SK-N-SH (cell line): ENCODE measurements at regions not wholly inside any gene's neighbourhood (a gene's known extent, or its start where the extent isn't known, plus 50 kb on each side); places are given as distances from the start of the nearest gene placed in this dataset.

Experiments
- CTCF ChIA-PET: fragments of 300-600, 350-600 bp; formaldehyde crosslinking; extraction: SDS; loops from one replicate; lab custom pipeline; 2021; lab: Yijun Ruan, JAX
- POLR2A ChIA-PET: fragments of 350-600 bp; sonication (Branson Sonifier 250); formaldehyde crosslinking; extraction: SDS; loops from one replicate; lab custom pipeline; 2020; ENCODE audit warnings: antibody characterized with exemption, inconsistent platforms; lab: Yijun Ruan, JAX
- DNase-seq: peaks from one replicate; pipeline ENCODE4 v3.0.0; 2012
- H2AFZ ChIP-seq: fragments of 200-600 bp; sonication (generic); 2 replicates; pipeline ENCODE4 v1.8.1; 2016; ENCODE audit warnings: antibody characterized with exemption, mild to moderate bottlenecking, low read depth
- H3F3A ChIP-seq: fragments of 200-600 bp; sonication (generic); replicated peaks from 2 replicates; pipeline ENCODE3; 2016; ENCODE audit warnings: antibody characterized with exemption, mild to moderate bottlenecking; ENCODE audit not compliant: insufficient read depth
- H3K27ac ChIP-seq, 2 experiments: fragments of 200-500 bp in 1 of 2; fragments of 200-600 bp in 1 of 2; sonication (Bioruptor generic) in 1 of 2; sonication (generic), shearing (Covaris generic) in 1 of 2; 2 replicates each; pipeline versions ENCODE4 v1.5.1 to v1.6.1; 2014 to 2016; ENCODE audit warnings: low read depth in 2 of 2, inconsistent platforms in 1 of 2, low read length in 1 of 2, mild to moderate bottlenecking in 1 of 2, mixed read lengths in 1 of 2
- H3K27me3 ChIP-seq: fragments of 200-600 bp; sonication (generic), shearing (Covaris generic); 2 replicates; pipeline ENCODE4 v1.6.1; 2016; ENCODE audit warnings: mixed run types; ENCODE audit not compliant: insufficient read depth
- H3K36me3 ChIP-seq, 2 experiments: fragments of 200-500 bp in 1 of 2; fragments of 200-600 bp in 1 of 2; sonication (Bioruptor generic) in 1 of 2; sonication (generic) in 1 of 2; replicated peaks in 1 of 2; 2 replicates each; pipeline versions ENCODE3 to v1.5.1; 2014 to 2016; ENCODE audit warnings: low read length in 1 of 2, mild to moderate bottlenecking in 1 of 2; ENCODE audit not compliant: insufficient read depth in 2 of 2, control insufficient read depth in 1 of 2
- H3K4me1 ChIP-seq, 2 experiments: fragments of 200-500 bp in 1 of 2; fragments of 200-600 bp in 1 of 2; sonication (Bioruptor generic) in 1 of 2; sonication (generic), shearing (Covaris generic) in 1 of 2; 2 replicates each; pipeline versions ENCODE4 v1.5.1 to v1.6.1; 2014 to 2016; ENCODE audit warnings: low read depth in 1 of 2, low read length in 1 of 2, mixed run types in 1 of 2; ENCODE audit not compliant: insufficient read depth in 2 of 2, control insufficient read depth in 1 of 2
- H3K4me2 ChIP-seq: fragments of 200-600 bp; sonication (generic), shearing (Covaris generic); 2 replicates; pipeline ENCODE4 v1.6.1; 2017; ENCODE audit warnings: mixed run types
- H3K4me3 ChIP-seq, 2 experiments: fragments of 200-500 bp in 1 of 2; fragments of 200-600 bp in 1 of 2; sonication (Bioruptor generic) in 1 of 2; sonication (generic), shearing (Covaris generic) in 1 of 2; 2 replicates each; pipeline versions ENCODE4 v1.5.1 to v1.8.1; 2014 to 2016; ENCODE audit warnings: low read depth in 2 of 2, inconsistent platforms in 1 of 2, low read length in 1 of 2, mild to moderate bottlenecking in 1 of 2, mixed read lengths in 1 of 2, moderate library complexity in 1 of 2
- H3K79me2 ChIP-seq: fragments of 200-600 bp; sonication (generic); 2 replicates; pipeline ENCODE4 v1.8.1; 2017; ENCODE audit warnings: mild to moderate bottlenecking; ENCODE audit not compliant: insufficient read depth
- H3K9ac ChIP-seq: fragments of 200-600 bp; sonication (generic); 2 replicates; pipeline ENCODE4 v1.6.1; 2017; ENCODE audit warnings: mixed run types
- H3K9me2 ChIP-seq: fragments of 200-600 bp; sonication (generic); 2 replicates; pipeline ENCODE4 v1.6.1; 2017; ENCODE audit warnings: mixed run types
- H3K9me3 ChIP-seq: fragments of 200-600 bp; sonication (generic); 2 replicates; pipeline ENCODE4 v1.6.1; 2017; ENCODE audit warnings: mixed run types, mild to moderate bottlenecking, moderate library complexity
- H4K20me1 ChIP-seq: fragments of 200-600 bp; sonication (generic); 2 replicates; pipeline ENCODE4 v1.6.1; 2017; ENCODE audit warnings: mild to moderate bottlenecking, mixed run types; ENCODE audit not compliant: insufficient read depth
- ELF1 ChIP-seq: IDR thresholded peaks from 2 replicates; pipeline ENCODE4 v1.4.0; 2012
- FOSL2 ChIP-seq: IDR thresholded peaks from 2 replicates; pipeline ENCODE4 v1.4.0; 2012; ENCODE audit warnings: low read depth, mild to moderate bottlenecking, moderate library complexity, borderline replicate concordance
- FOXJ3 ChIP-seq: sonication (generic); formaldehyde crosslinking; IDR thresholded peaks from 2 replicates; pipeline ENCODE4 v1.5.1; 2020; ENCODE audit warnings: mild to moderate bottlenecking, missing genetic modification reagents
- FOXM1 ChIP-seq: IDR thresholded peaks from 2 replicates; pipeline ENCODE4 v1.4.0; 2012; ENCODE audit warnings: low read depth, mild to moderate bottlenecking
- GATA2 ChIP-seq: sonication (generic); formaldehyde crosslinking; IDR thresholded peaks from 2 replicates; pipeline ENCODE4 v1.5.0; 2020; ENCODE audit warnings: mild to moderate bottlenecking, missing genetic modification reagents
- IRF3 ChIP-seq: fragments of 150-350 bp; IDR thresholded peaks from 2 replicates; pipeline ENCODE4 v1.6.1; 2016; ENCODE audit warnings: mild to moderate bottlenecking, low read depth, low read length
- JUND ChIP-seq: IDR thresholded peaks from 2 replicates; pipeline ENCODE4 v1.4.0; 2012
- NFIC ChIP-seq: IDR thresholded peaks from 2 replicates; pipeline ENCODE4 v1.4.0; 2012; ENCODE audit warnings: borderline replicate concordance
- NRF1 ChIP-seq: IDR thresholded peaks from 2 replicates; pipeline ENCODE4 v1.6.1; 2012; ENCODE audit warnings: low read depth, mild to moderate bottlenecking, low read length
- POLR2AphosphoS5 ChIP-seq: IDR thresholded peaks from 2 replicates; pipeline ENCODE4 v1.6.1; 2012; ENCODE audit warnings: low read depth, low read length
- RCOR1 ChIP-seq: fragments of 150-350 bp; IDR thresholded peaks from 2 replicates; pipeline ENCODE4 v1.6.1; 2017; ENCODE audit warnings: antibody characterized with exemption, low read length
- SIN3A ChIP-seq: IDR thresholded peaks from 2 replicates; pipeline ENCODE4 v1.6.1; 2012; ENCODE audit warnings: low read depth, mild to moderate bottlenecking, low read length, moderate library complexity, borderline replicate concordance
- SMC3 ChIP-seq: IDR thresholded peaks from 2 replicates; pipeline ENCODE4 v1.6.1; 2012; ENCODE audit warnings: low read depth, low read length, improper control_type of control experiment
- WGBS: methylation state at CpG from one replicate; pipeline ENCODE4 v1.1.6; 2017; ENCODE audit warnings: low lambda C conversion rate; 5-methylcytosine and 5-hydroxymethylcytosine counted together
- TF ChIP-seq, protein P1 (sequence below): IDR thresholded peaks from 2 replicates; pipeline ENCODE4 v1.4.0; 2012; ENCODE audit warnings: low read depth

GRCh38 chr21:27467366-27467765 is 500.5 kb upstream of the ADAMTS5 start:
- DNase-seq = no peak
- Histone ChIP-seq H3K9ac (no peak overlapping the region), H3K79me2 (no peaks in the 10 kb centered on the region), H3K9me3 (no peaks in the 10 kb centered on the region), H2AFZ (0 out of 2 replicates have a peak overlapping the region, but pooled peaks have one; percentile 14), H3K36me3 (no peaks in the 10 kb centered on the region), H3K4me3 (no peak overlapping the region), H3K27ac (no peak overlapping the region), H3K4me1 (no peaks in the 10 kb centered on the region; a peak in 1 of 4 replicates), H3K27me3 (no peaks in the 10 kb centered on the region), H3F3A (no peaks in the 10 kb centered on the region), H3K9me2 (no peaks in the 10 kb centered on the region), H3K4me2 (no peak overlapping the region), H4K20me1 (no peaks in the 10 kb centered on the region)
- 83% methylated on average over 2 of the region's 2 CpGs for WGBS
- no peak for TF ChIP-seq SMC3
- TF ChIP-seq FOSL2 = no peak
- no peak for TF ChIP-seq ELF1
- TF ChIP-seq POLR2AphosphoS5 = no peak
- no peak for TF ChIP-seq FOXM1
- TF ChIP-seq NRF1 = no peak
- TF ChIP-seq, protein P1, sequence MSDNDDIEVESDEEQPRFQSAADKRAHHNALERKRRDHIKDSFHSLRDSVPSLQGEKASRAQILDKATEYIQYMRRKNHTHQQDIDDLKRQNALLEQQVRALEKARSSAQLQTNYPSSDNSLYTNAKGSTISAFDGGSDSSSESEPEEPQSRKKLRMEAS = no peak
- no peak for TF ChIP-seq IRF3
- no peak for TF ChIP-seq JUND
- TF ChIP-seq SIN3A = no peak
- no peak for TF ChIP-seq RCOR1
- no peak for TF ChIP-seq NFIC
- no peak for TF ChIP-seq GATA2 (CRISPR knock-in tag)
- TF ChIP-seq FOXJ3 (CRISPR knock-in tag) = no peak
- CTCF ChIA-PET = interaction anchor here (1.5 kb wide), 1 partner anchor 15 kb away, joined by 5 read pairs; no protein-coding TSS in a partner anchor
- POLR2A ChIA-PET = no interaction called here

DNA sequence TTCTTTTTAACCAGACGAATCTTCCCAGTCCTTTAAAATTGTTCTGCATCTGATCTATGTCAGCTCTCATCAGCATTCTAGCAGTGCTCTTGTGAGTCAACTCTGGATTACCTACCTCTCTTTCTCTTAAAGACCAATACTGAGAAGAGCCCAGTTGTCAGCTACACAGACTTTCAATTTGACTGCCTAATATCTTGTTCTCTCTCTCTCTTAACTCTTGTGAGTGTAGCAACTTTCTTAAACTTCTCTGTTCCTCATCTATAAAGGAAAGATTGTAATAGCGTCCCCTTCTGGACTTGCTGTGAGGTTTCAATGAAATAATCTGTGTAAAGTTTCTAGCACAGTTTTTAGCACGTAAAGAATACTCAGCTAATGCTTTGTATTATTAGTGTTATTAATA is 499.3 kb upstream of the ADAMTS5 start:
- POLR2A ChIA-PET = no interaction called here
- 84% methylated on average over 3 of the region's 3 CpGs for WGBS

More for the DNA sequence above, 499.3 kb upstream of the ADAMTS5 start:
- no peak overlapping the region for H3K27ac ChIP-seq
- no peaks in the 10 kb centered on the region for H3F3A ChIP-seq
- H3K9me3 ChIP-seq = no peaks in the 10 kb centered on the region
- H3K36me3 ChIP-seq = no peaks in the 10 kb centered on the region
- TF ChIP-seq IRF3 = no peak
- no peak overlapping the region for H3K4me3 ChIP-seq
- H3K79me2 ChIP-seq = no peaks in the 10 kb centered on the region
- H4K20me1 ChIP-seq = no peaks in the 10 kb centered on the region
- no peaks in the 10 kb centered on the region; a peak in 1 of 4 replicates for H3K4me1 ChIP-seq
- H2AFZ ChIP-seq = no peak overlapping the region; the same call in 1 of the 2 replicates
- no peaks in the 10 kb centered on the region for H3K27me3 ChIP-seq
- no peak overlapping the region for H3K4me2 ChIP-seq
- H3K9me2 ChIP-seq = no peaks in the 10 kb centered on the region
- CTCF ChIA-PET = interaction anchor here (0.6 kb wide), 1 partner anchor 42 kb away, joined by 4 read pairs; no protein-coding TSS in a partner anchor
- DNase-seq = no peak
- no peak overlapping the region for H3K9ac ChIP-seq
